Astrocyte of the spinal cord (primary cell): ENCODE measurements at regions not wholly inside any gene's neighbourhood (a gene's known extent, or its start where the extent isn't known, plus 50 kb on each side); places are given as distances from the start of the nearest gene placed in this dataset.
A peak's percentile ranks its signal among the peaks of the same experiment; 100 is the strongest.
"Not testable (repeated sequence)": the region's sequence is repeated elsewhere in the genome, so short reads cannot be mapped to it uniquely, and the experiment has no call there.

ENCODE experiments used
- DNase-seq: peaks from one replicate; pipeline ENCODE4 v3.0.0; 2011; ENCODE audit warnings: low read depth, low spot score
- H3K4me3 ChIP-seq: 2 replicates; pipeline ENCODE4 v1.5.1; 2011; ENCODE audit warnings: low read depth, mild to moderate bottlenecking, low read length, moderate library complexity
- CTCF ChIP-seq: IDR thresholded peaks from 2 replicates; pipeline ENCODE4 v1.5.1; 2012; ENCODE audit warnings: low read depth, mild to moderate bottlenecking, low read length, inconsistent platforms
- in situ Hi-C: cut with HindIII; loops from 2 replicates; pipeline ENCODE4 v1.10.0; 2017; ENCODE audit warnings: low sequenced_read_pairs

GRCh38 chr7:69440976-69441375 is 157.3 kb upstream of the AUTS2 start:
- TF ChIP-seq CTCF = no peak
- no peak for DNase-seq
- no peak overlapping the region for H3K4me3 ChIP-seq
- in situ Hi-C loops = no loop called here

GRCh38 chr7:69443136-69443535 is 155.1 kb upstream of the AUTS2 start:
- in situ Hi-C loops = no loop called here
- DNase-seq = no peak
- TF ChIP-seq CTCF = no peak
- H3K4me3 ChIP-seq = no peak overlapping the region

DNA sequence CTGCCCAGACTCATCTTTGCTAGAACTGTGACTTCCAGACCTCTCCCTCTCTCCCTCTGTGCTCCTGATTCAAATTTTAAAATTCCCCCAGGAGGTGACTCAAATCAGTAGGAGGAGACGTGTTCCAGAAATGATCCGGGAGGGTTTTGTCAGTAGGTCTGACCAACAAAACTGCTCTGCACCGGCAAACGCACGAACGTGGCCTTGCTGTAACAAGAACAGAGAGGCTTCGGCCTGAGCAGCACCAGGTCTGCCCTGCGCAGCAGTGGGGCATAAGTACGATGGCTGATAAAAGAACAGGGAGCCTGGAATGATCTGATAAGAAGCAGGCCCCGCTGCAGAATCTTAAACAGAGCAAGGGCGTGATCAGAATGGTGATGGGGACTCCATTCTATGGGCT is 152.7 kb upstream of the AUTS2 start:
- DNase-seq = no peak
- TF ChIP-seq CTCF = no peak
- H3K4me3 ChIP-seq = no peak overlapping the region
- in situ Hi-C loops = no loop called here

GRCh38 chr7:69446213-69446612 is 152.1 kb upstream of the AUTS2 start:
- in situ Hi-C loops, DNase-seq, H3K4me3 ChIP-seq: not testable (repeated sequence)

GRCh38 chr7:69448071-69448470 is 150.2 kb upstream of the AUTS2 start:
- peak; percentile 5 for DNase-seq
- H3K4me3 ChIP-seq = no peak overlapping the region
- TF ChIP-seq CTCF = no peak
- in situ Hi-C loops = no loop called here

GRCh38 chr7:69450456-69450855 is 147.8 kb upstream of the AUTS2 start:
- DNase-seq = no peak
- no peak for TF ChIP-seq CTCF
- H3K4me3 ChIP-seq = no peak overlapping the region
- in situ Hi-C loops = no loop called here

DNA sequence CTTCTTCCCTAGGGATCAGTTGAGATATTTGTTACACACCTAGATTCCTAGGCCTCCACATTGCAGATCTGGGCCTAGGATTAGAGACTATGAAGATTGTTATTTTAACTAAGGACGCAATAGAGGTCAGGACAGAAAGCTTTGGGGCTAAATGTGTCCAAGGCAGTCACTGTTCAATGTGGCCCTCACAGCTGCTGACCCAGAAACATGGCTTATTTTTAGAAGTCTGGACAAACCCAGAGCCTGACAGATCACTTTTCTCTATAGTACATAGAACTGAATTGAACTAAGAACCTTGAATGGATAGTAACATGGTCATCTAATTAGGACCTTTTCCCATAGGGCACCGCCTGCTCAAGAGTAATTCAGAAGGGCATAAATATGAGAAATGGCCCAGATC is 146.6 kb upstream of the AUTS2 start:
- no peak for DNase-seq
- no peak overlapping the region for H3K4me3 ChIP-seq
- no peak for TF ChIP-seq CTCF
- in situ Hi-C loops = no loop called here
